Esophagus mucosa (tissue), 1 donor: ENCODE measurements at regions not wholly inside any gene's neighbourhood (a gene's known extent, or its start where the extent isn't known, plus 50 kb on each side); places are given as distances from the start of the nearest gene placed in this dataset.
"Not testable (repeated sequence)": the region's sequence is repeated elsewhere in the genome, so short reads cannot be mapped to it uniquely, and the experiment has no call there.

Experiments used
- ATAC-seq: fragments of 200-7000 bp; cut with Tn5 transposase; one replicate; pipeline ENCODE4 v1.9.1; 2020
- donor health status: DM: yes; HTN: yes; CAD: no.

- ATAC-seq, result no peak
These were observed 141.4 kb upstream of the SGCG start for GRCh38 chr13:23039266-23039935.

- no peak for ATAC-seq
These were observed 138.6 kb upstream of the SGCG start for GRCh38 chr13:23042181-23042580.

GRCh38 chr13:23044906-23045305 is 135.9 kb upstream of the SGCG start:
- ATAC-seq, result no peak

- ATAC-seq, result no peak
These were observed 130.7 kb upstream of the SGCG start for GRCh38 chr13:23050126-23050525.

GRCh38 chr13:23053711-23054110 is 127.1 kb upstream of the SGCG start:
- ATAC-seq, result not testable (repeated sequence)

GRCh38 chr13:23059173-23059572 is 121.6 kb upstream of the SGCG start:
- ATAC-seq, result no peak

GRCh38 chr13:23060959-23061358 is 119.8 kb upstream of the SGCG start:
- no peak for ATAC-seq

GRCh38 chr13:23067129-23067528 is 113.7 kb upstream of the SGCG start:
- ATAC-seq, result no peak

- no peak for ATAC-seq
These were observed 111.2 kb upstream of the SGCG start for GRCh38 chr13:23069566-23069965.

- no peak for ATAC-seq
These were observed 106.5 kb upstream of the SGCG start for GRCh38 chr13:23074075-23074828.

GRCh38 chr13:23081220-23081619 is 99.6 kb upstream of the SGCG start:
- ATAC-seq, result no peak

- no peak for ATAC-seq
These were observed 98.9 kb upstream of the SGCG start for GRCh38 chr13:23081901-23082300.

GRCh38 chr13:23086968-23087623 is 93.7 kb upstream of the SGCG start:
- no peak for ATAC-seq

GRCh38 chr13:23087880-23088279 is 92.9 kb upstream of the SGCG start:
- peak; percentile 29 for ATAC-seq

GRCh38 chr13:23098161-23098907 is 82.4 kb upstream of the SGCG start:
- ATAC-seq, result no peak

- ATAC-seq, result no peak
These were observed 75.7 kb upstream of the SGCG start for GRCh38 chr13:23105051-23105450.

- no peak for ATAC-seq
These were observed 73.1 kb upstream of the SGCG start for GRCh38 chr13:23107665-23108064.

- ATAC-seq, result no peak
These were observed 61.6 kb upstream of the SGCG start for GRCh38 chr13:23119131-23119530.

- not testable (repeated sequence) for ATAC-seq
These were observed 53.2 kb upstream of the SGCG start for GRCh38 chr13:23127540-23127939.

- no peak for ATAC-seq
These were observed 51.4 kb upstream of the SGCG start for GRCh38 chr13:23129331-23129730.
